PC-3 (cell line): ENCODE measurements at regions not wholly inside any gene's neighbourhood (a gene's known extent, or its start where the extent isn't known, plus 50 kb on each side); places are given as distances from the start of the nearest gene placed in this dataset.

ENCODE experiments used
- ATAC-seq: fragments of 200-7000 bp; cut with Tn5 transposase; 2 replicates; pipeline ENCODE4 v1.9.1; 2020; ENCODE audit warnings: mild to moderate bottlenecking, moderate library complexity
- BruUV-seq: library from RNA; stranded (reverse); fragments of 400-500 nt; replicated peaks from 2 replicates; lab custom pipeline; 2021; lab: Mats Ljungman, UMichigan
- CTCF ChIA-PET: fragments of 300-600 bp; sonication (Branson Sonifier 250); formaldehyde crosslinking; loops from one replicate; lab custom pipeline; 2022; ENCODE audit warnings: antibody characterized with exemption; lab: Charles Lee
- POLR2A ChIA-PET: fragments of 300-600 bp; sonication (Branson Sonifier 250); formaldehyde crosslinking; loops from one replicate; lab custom pipeline; 2022; ENCODE audit warnings: antibody characterized with exemption; ENCODE audit not compliant: unreplicated experiment; lab: Charles Lee
- DNase-seq: peaks from one replicate; pipeline ENCODE4 v3.0.0-alpha.2; 2015
- H2AFZ ChIP-seq: fragments of 300-600 bp; sonication (generic); 2 replicates; pipeline ENCODE4 v1.6.0; 2016; ENCODE audit warnings: antibody characterized with exemption, low read length
- H3F3A ChIP-seq: fragments of 300-600 bp; sonication (generic); one replicate; pipeline ENCODE4 v1.6.0; 2017; ENCODE audit warnings: antibody characterized with exemption, low read length, control low read depth, mild to moderate bottlenecking; ENCODE audit not compliant: unreplicated experiment
- H3K27ac ChIP-seq: fragments of 300-600 bp; sonication (generic); 2 replicates; pipeline ENCODE4 v1.5.1; 2016; ENCODE audit warnings: mild to moderate bottlenecking, low read length
- H3K27me3 ChIP-seq: fragments of 300-600 bp; sonication (generic); 2 replicates; pipeline ENCODE4 v1.6.1; 2016; ENCODE audit warnings: low read length, mixed read lengths
- H3K36me3 ChIP-seq: fragments of 300-600 bp; sonication (generic); 2 replicates; pipeline ENCODE4 v1.6.1; 2016; ENCODE audit warnings: low read depth, mixed run types, low read length, mixed read lengths
- H3K4me1 ChIP-seq: fragments of 300-600 bp; sonication (generic); 2 replicates; pipeline ENCODE4 v1.5.1; 2016; ENCODE audit warnings: low read length; ENCODE audit not compliant: insufficient read depth
- H3K4me2 ChIP-seq: fragments of 300-600 bp; sonication (generic); 2 replicates; pipeline ENCODE4 v1.6.0; 2016; ENCODE audit warnings: low read length
- H3K4me3 ChIP-seq: fragments of 300-600 bp; sonication (generic); 2 replicates; pipeline ENCODE4 v1.5.1; 2016; ENCODE audit warnings: mild to moderate bottlenecking, low read length, mixed read lengths
- H3K79me2 ChIP-seq: fragments of 300-600 bp; sonication (generic); 2 replicates; pipeline ENCODE4 v1.6.1; 2017; ENCODE audit warnings: low read length, mixed read lengths
- H3K9ac ChIP-seq: fragments of 300-600 bp; sonication (generic); 2 replicates; pipeline ENCODE4 v1.6.0; 2016; ENCODE audit warnings: mild to moderate bottlenecking, low read length
- H3K9me2 ChIP-seq: fragments of 300-600 bp; sonication (generic); replicated peaks from 2 replicates; pipeline ENCODE4 v1.6.1; 2016; ENCODE audit warnings: mixed run types, low read length, mixed read lengths
- H3K9me3 ChIP-seq: fragments of 300-600 bp; sonication (generic); 2 replicates; pipeline ENCODE4 v1.6.1; 2016; ENCODE audit warnings: low read length, mixed read lengths
- H4K20me1 ChIP-seq: fragments of 300-600 bp; sonication (generic); 2 replicates; pipeline ENCODE4 v1.6.1; 2016; ENCODE audit warnings: low read length, mixed read lengths
- CTCF ChIP-seq: fragments of 300-600 bp; sonication (generic); conservative IDR thresholded peaks from 2 replicates; pipeline ENCODE4 v1.5.1; 2017; ENCODE audit warnings: antibody characterized with exemption, low read depth, mild to moderate bottlenecking, low read length
- EZH2 ChIP-seq: fragments of 300-600 bp; sonication (generic); IDR thresholded peaks from one replicate; pipeline ENCODE4 v1.6.1; 2017; ENCODE audit warnings: antibody characterized with exemption, mild to moderate bottlenecking, low read length; ENCODE audit not compliant: unreplicated experiment
- EZH2phosphoT487 ChIP-seq: fragments of 300-600 bp; sonication (generic); IDR thresholded peaks from 2 replicates; pipeline ENCODE4 v1.6.1; 2018; ENCODE audit warnings: mild to moderate bottlenecking, antibody characterized with exemption, low read length, borderline replicate concordance
- intact Hi-C: fragments of 100-400 bp; cut with micrococcal nuclease; formaldehyde crosslinking; loops from 2 replicates; pipeline ENCODE4 v1.9.0; 2023

- no peaks in the 10 kb centered on the region for H3K36me3 ChIP-seq
- no peak overlapping the region for H3K4me3 ChIP-seq
- TF ChIP-seq CTCF (no peak), EZH2 (no peak)
- no peaks in the 10 kb centered on the region for H4K20me1 ChIP-seq
- H3K79me2 ChIP-seq = no peaks in the 10 kb centered on the region
- H3K9me3 ChIP-seq = no peaks in the 10 kb centered on the region
- H3K27me3 ChIP-seq = no peaks in the 10 kb centered on the region
- ChIA-PET CTCF (no interaction called here), POLR2A (no interaction called here)
- ATAC-seq = peak; percentile 44
- H3K27ac ChIP-seq = no peak overlapping the region
- no peaks in the 10 kb centered on the region for H3F3A ChIP-seq
- intact Hi-C loops = no loop called here
- peak; percentile 48 for DNase-seq
- H3K9me2 ChIP-seq = no peaks in the 10 kb centered on the region
- H3K4me1 ChIP-seq = peaks cover 3% of the 10 kb centered on the region; the same call in 1 of the 2 replicates
- BruUV-seq = no TSS peak
- H2AFZ ChIP-seq = no peak overlapping the region
- H3K9ac ChIP-seq = no peak overlapping the region
- no peak overlapping the region for H3K4me2 ChIP-seq
These were observed 145.1 kb downstream of the B3GNT2 start for GRCh38 chr2:62340994-62341484.

GRCh38 chr2:62339837-62340236 is 143.9 kb downstream of the B3GNT2 start:
- Histone ChIP-seq H3K4me2 (no peak overlapping the region), H3K9me2 (no peaks in the 10 kb centered on the region), H3K9me3 (no peaks in the 10 kb centered on the region), H3K9ac (no peak overlapping the region), H3K79me2 (no peaks in the 10 kb centered on the region), H3K36me3 (no peaks in the 10 kb centered on the region), H3K4me1 (peaks cover 3% of the 10 kb centered on the region; the same call in 1 of the 2 replicates), H3F3A (no peaks in the 10 kb centered on the region), H3K27ac (no peak overlapping the region), H3K4me3 (no peak overlapping the region), H4K20me1 (no peaks in the 10 kb centered on the region), H3K27me3 (no peaks in the 10 kb centered on the region), H2AFZ (no peak overlapping the region)
- no TSS peak for BruUV-seq
- intact Hi-C loops = no loop called here
- TF ChIP-seq CTCF (no peak), EZH2 (no peak), EZH2phosphoT487 (no peak)
- DNase-seq = no peak
- CTCF ChIA-PET = interaction anchor here (0.5 to 0.6 kb wide), 2 partner anchors 8 to 77 kb away, joined by 3 read pairs; no protein-coding TSS in a partner anchor
- POLR2A ChIA-PET = no interaction called here
- ATAC-seq = no peak

GRCh38 chr2:62339413-62339812 is 143.5 kb downstream of the B3GNT2 start:
- DNase-seq (no peak), ATAC-seq (no peak)
- POLR2A ChIA-PET = no interaction called here
- intact Hi-C loops = no loop called here
- Histone ChIP-seq H3K4me1 (peaks cover 3% of the 10 kb centered on the region; the same call in 1 of the 2 replicates), H3K27me3 (no peaks in the 10 kb centered on the region), H3K27ac (no peak overlapping the region), H3K79me2 (no peaks in the 10 kb centered on the region), H3F3A (no peaks in the 10 kb centered on the region), H3K9ac (no peak overlapping the region), H2AFZ (no peak overlapping the region), H3K4me3 (no peak overlapping the region), H4K20me1 (no peaks in the 10 kb centered on the region), H3K4me2 (no peak overlapping the region), H3K9me3 (no peaks in the 10 kb centered on the region), H3K9me2 (no peaks in the 10 kb centered on the region), H3K36me3 (no peaks in the 10 kb centered on the region)
- CTCF ChIA-PET = interaction anchor here (0.6 kb wide), 1 partner anchor 76 kb away, joined by 3 read pairs; no protein-coding TSS in a partner anchor
- no TSS peak for BruUV-seq
- TF ChIP-seq EZH2 (no peak), EZH2phosphoT487 (no peak), CTCF (no peak)
